Neural progenitor cell (in vitro differentiated cells): ENCODE measurements at regions not wholly inside any gene's neighbourhood (a gene's known extent, or its start where the extent isn't known, plus 50 kb on each side); places are given as distances from the start of the nearest gene placed in this dataset.

Experiments
- DNase-seq: peaks from one replicate; pipeline ENCODE4 v3.0.0-alpha.2; 2016; ENCODE audit warnings: low spot score
- H2AFZ ChIP-seq: fragments of 200-600 bp; sonication (generic); replicated peaks from 2 replicates; pipeline ENCODE4 v1.6.1; 2016; ENCODE audit warnings: antibody characterized with exemption
- H3F3A ChIP-seq: fragments of 200-600 bp; sonication (generic); 2 replicates; pipeline ENCODE4 v1.6.1; 2016; ENCODE audit warnings: antibody characterized with exemption, low read depth
- H3K27ac ChIP-seq: fragments of 200-600 bp; sonication (generic); 2 replicates; pipeline ENCODE4 v1.5.1; 2016; ENCODE audit warnings: mild to moderate bottlenecking
- H3K27me3 ChIP-seq: fragments of 200-600 bp; sonication (generic); 2 replicates; pipeline ENCODE4 v1.6.1; 2016; ENCODE audit warnings: mild to moderate bottlenecking, moderate library complexity
- H3K36me3 ChIP-seq: fragments of 200-600 bp; sonication (generic); 2 replicates; pipeline ENCODE4 v1.5.1; 2016
- H3K4me1 ChIP-seq: fragments of 200-600 bp; sonication (generic); 2 replicates; pipeline ENCODE4 v1.6.1; 2016; ENCODE audit warnings: mixed run types
- H3K4me2 ChIP-seq: fragments of 200-600 bp; sonication (generic); 2 replicates; pipeline ENCODE4 v1.6.1; 2016
- H3K4me3 ChIP-seq: fragments of 200-600 bp; sonication (generic); 2 replicates; pipeline ENCODE4 v1.5.1; 2016
- H3K79me2 ChIP-seq: fragments of 200-600 bp; sonication (generic); 2 replicates; pipeline ENCODE4 v1.6.1; 2016; ENCODE audit warnings: low read depth
- H3K9ac ChIP-seq: fragments of 200-600 bp; sonication (generic); 2 replicates; pipeline ENCODE4 v1.6.1; 2016
- H3K9me3 ChIP-seq: fragments of 200-600 bp; sonication (generic); 2 replicates; pipeline ENCODE4 v1.5.1; 2016; ENCODE audit warnings: low read depth
- H4K20me1 ChIP-seq: fragments of 200-600 bp; sonication (generic); 2 replicates; pipeline ENCODE4 v1.6.1; 2016; ENCODE audit warnings: low read depth
- H3K27ac Mint-ChIP-seq: 3 replicates; pipeline ENCODE4 v1.8.0; 2021; ENCODE audit warnings: mixed read lengths
- H3K27me3 Mint-ChIP-seq: 2 replicates; pipeline ENCODE4 v1.8.0; 2022; ENCODE audit warnings: low read depth, mild to moderate bottlenecking, inconsistent platforms, moderate library complexity, mixed read lengths; ENCODE audit not compliant: insufficient read depth
- H3K36me3 Mint-ChIP-seq: 3 replicates; pipeline ENCODE4 v1.8.0; 2021; ENCODE audit warnings: mixed read lengths
- H3K4me1 Mint-ChIP-seq: 3 replicates; pipeline ENCODE4 v1.8.0; 2021; ENCODE audit warnings: mixed read lengths
- H3K4me3 Mint-ChIP-seq: 3 replicates; pipeline ENCODE4 v1.8.0; 2021; ENCODE audit warnings: mild to moderate bottlenecking, moderate library complexity, mixed read lengths
- H3K9me3 Mint-ChIP-seq: 3 replicates; pipeline ENCODE4 v1.8.0; 2020; ENCODE audit warnings: mixed read lengths
- CTCF ChIP-seq: fragments of 200-600 bp; sonication (generic); IDR thresholded peaks from 2 replicates; pipeline ENCODE4 v1.5.1; 2017; ENCODE audit warnings: antibody characterized with exemption, mild to moderate bottlenecking
- EZH2 ChIP-seq: fragments of 200-600 bp; sonication (generic); IDR thresholded peaks from 2 replicates; pipeline ENCODE4 v1.6.1; 2017; ENCODE audit warnings: antibody characterized with exemption, mild to moderate bottlenecking, moderate library complexity
- EZH2phosphoT487 ChIP-seq: fragments of 200-600 bp; sonication (generic); IDR thresholded peaks from 2 replicates; pipeline ENCODE4 v1.6.1; 2017; ENCODE audit warnings: antibody characterized with exemption

- no peaks in the 10 kb centered on the region for H3K27me3 ChIP-seq
- no peak overlapping the region for H3K4me3 ChIP-seq
- no peak overlapping the region for H3K9ac ChIP-seq
- no peak overlapping the region for H3K27ac ChIP-seq
- H3K4me1 Mint-ChIP-seq = peaks cover 17% of the 10 kb centered on the region
- TF ChIP-seq CTCF (no peak), EZH2phosphoT487 (no peak), EZH2 (no peak)
- no peak for DNase-seq
- no peaks in the 10 kb centered on the region for H3F3A ChIP-seq
- no peak overlapping the region for H3K27ac Mint-ChIP-seq
- no peaks in the 10 kb centered on the region for H3K79me2 ChIP-seq
- no peak overlapping the region for H2AFZ ChIP-seq
- no peak overlapping the region for H3K4me3 Mint-ChIP-seq
- no peaks in the 10 kb centered on the region for H3K4me1 ChIP-seq
- no peaks in the 10 kb centered on the region for H3K36me3 Mint-ChIP-seq
- peaks cover 2% of the 10 kb centered on the region for H3K27me3 Mint-ChIP-seq
- no peak overlapping the region for H3K4me2 ChIP-seq
- H3K9me3 Mint-ChIP-seq = no peaks in the 10 kb centered on the region
- no peaks in the 10 kb centered on the region for H3K9me3 ChIP-seq
- H3K36me3 ChIP-seq = no peaks in the 10 kb centered on the region
- H4K20me1 ChIP-seq = no peaks in the 10 kb centered on the region
Measured at GRCh38 chr4:15339737-15340136, 88.1 kb upstream of the C1QTNF7 start.

- Mint-ChIP-seq H3K36me3 (no peaks in the 10 kb centered on the region), H3K27me3 (peaks cover 2% of the 10 kb centered on the region), H3K4me3 (no peak overlapping the region), H3K4me1 (peaks cover 17% of the 10 kb centered on the region), H3K27ac (no peak overlapping the region), H3K9me3 (no peaks in the 10 kb centered on the region)
- Histone ChIP-seq H2AFZ (no peak overlapping the region), H3K4me3 (no peak overlapping the region), H3K9ac (no peak overlapping the region), H3K4me2 (no peak overlapping the region), H3K4me1 (no peaks in the 10 kb centered on the region), H3K9me3 (no peaks in the 10 kb centered on the region), H3K27ac (no peak overlapping the region), H3K36me3 (no peaks in the 10 kb centered on the region), H3F3A (no peaks in the 10 kb centered on the region), H3K27me3 (no peaks in the 10 kb centered on the region), H3K79me2 (no peaks in the 10 kb centered on the region), H4K20me1 (no peaks in the 10 kb centered on the region)
- TF ChIP-seq EZH2phosphoT487 (no peak), CTCF (no peak), EZH2 (no peak)
- no peak for DNase-seq
Measured at GRCh38 chr4:15340332-15340731, 87.5 kb upstream of the C1QTNF7 start.

- H3K36me3 ChIP-seq = no peaks in the 10 kb centered on the region
- no peak overlapping the region for H3K27ac ChIP-seq
- Mint-ChIP-seq H3K4me3 (no peak overlapping the region), H3K9me3 (no peaks in the 10 kb centered on the region), H3K27me3 (peaks cover 2% of the 10 kb centered on the region), H3K27ac (peak overlapping the region; percentile 34), H3K4me1 (peaks cover 17% of the 10 kb centered on the region), H3K36me3 (no peaks in the 10 kb centered on the region)
- no peak overlapping the region for H3K9ac ChIP-seq
- H3K79me2 ChIP-seq = no peaks in the 10 kb centered on the region
- H3K4me1 ChIP-seq = no peaks in the 10 kb centered on the region
- TF ChIP-seq CTCF = no peak
- TF ChIP-seq EZH2 = no peak
- no peak for TF ChIP-seq EZH2phosphoT487
- H2AFZ ChIP-seq = no peak overlapping the region
- H3K27me3 ChIP-seq = no peaks in the 10 kb centered on the region
- H3F3A ChIP-seq = no peaks in the 10 kb centered on the region
- DNase-seq = no peak
- no peak overlapping the region for H3K4me3 ChIP-seq
- H4K20me1 ChIP-seq = no peaks in the 10 kb centered on the region
- H3K9me3 ChIP-seq = no peaks in the 10 kb centered on the region
- no peak overlapping the region for H3K4me2 ChIP-seq
Measured at GRCh38 chr4:15340902-15341732, 86.7 kb upstream of the C1QTNF7 start.
